Spleen (tissue), 11 donors: ENCODE measurements at regions not wholly inside any gene's neighbourhood (a gene's known extent, or its start where the extent isn't known, plus 50 kb on each side); places are given as distances from the start of the nearest gene placed in this dataset.

Experiments used
- DNase-seq: peaks from one replicate; pipeline ENCODE4 v3.0.0-alpha.2; 2020
- H3K27ac ChIP-seq, 8 donors: fragments of 200-600 bp; sonication (generic) in 7 of 8; 1 replicate in 4 of 8; 2 replicates in 4 of 8; pipeline versions ENCODE4 v1.5.0 to v1.8.0; 2016 to 2021; ENCODE audit warnings: inconsistent platforms in 4 of 8, mild to moderate bottlenecking in 4 of 8, moderate library complexity in 1 of 8
- H3K27me3 ChIP-seq, 7 donors: fragments of 200-600 bp; sonication (generic) in 6 of 7; replicated peaks in 1 of 7; 1 replicate in 4 of 7; 2 replicates in 3 of 7; pipeline versions ENCODE4 v1.5.0 to v1.8.0; 2016 to 2021; ENCODE audit warnings: inconsistent platforms in 3 of 7, mild to moderate bottlenecking in 1 of 7
- H3K36me3 ChIP-seq, 6 donors: fragments of 200-600 bp; sonication (generic) in 5 of 6; 1 replicate in 4 of 6; 2 replicates in 2 of 6; pipeline versions ENCODE4 v1.5.0 to v1.8.0; 2016 to 2021; ENCODE audit warnings: inconsistent platforms in 2 of 6
- H3K4me1 ChIP-seq, 6 donors: fragments of 200-600 bp; sonication (generic) in 5 of 6; 1 replicate in 3 of 6; 2 replicates in 3 of 6; pipeline versions ENCODE4 v1.5.0 to v1.8.0; 2016 to 2021; ENCODE audit warnings: inconsistent platforms in 3 of 6
- H3K4me3 ChIP-seq, 8 donors: fragments of 200-600 bp; sonication (generic) in 7 of 8; 1 replicate in 4 of 8; 2 replicates in 4 of 8; pipeline versions ENCODE4 v1.5.0 to v1.8.0; 2016 to 2021; ENCODE audit warnings: inconsistent platforms in 4 of 8, mild to moderate bottlenecking in 4 of 8, moderate library complexity in 2 of 8
- H3K9me3 ChIP-seq, 8 donors: fragments of 200-600 bp; sonication (generic) in 7 of 8; 1 replicate in 4 of 8; 2 replicates in 4 of 8; pipeline versions ENCODE4 v1.5.0 to v1.8.0; 2016 to 2021; ENCODE audit warnings: inconsistent platforms in 4 of 8
- CTCF ChIP-seq, 11 experiments: fragments of 200-600 bp in 7 of 11; fragments of 450-650 bp in 4 of 11; sonication (generic) in 4 of 11; IDR thresholded peaks in 8 of 11; conservative IDR thresholded peaks in 3 of 11; 1 replicate in 7 of 11; 2 replicates in 4 of 11; pipeline versions ENCODE4 v1.4.0 to v1.8.0; 2016 to 2021; ENCODE audit warnings: antibody characterized with exemption in 11 of 11, inconsistent platforms in 4 of 11, mild to moderate bottlenecking in 1 of 11
- POLR2A ChIP-seq, 3 donors: fragments of 450-650 bp; IDR thresholded peaks; one replicate each; pipeline ENCODE4 v1.5.1; 2017; ENCODE audit warnings: antibody characterized with exemption in 3 of 3, mild to moderate bottlenecking in 1 of 3
- POLR2AphosphoS5 ChIP-seq, 3 donors: sonication (generic); formaldehyde crosslinking; IDR thresholded peaks; one replicate each; pipeline ENCODE4 v1.5.1; 2017; ENCODE audit warnings: antibody characterized with exemption in 3 of 3
- WGBS, 5 donors: extraction: QIAGEN DNeasy Blood & Tissue Kit in 3 of 5; methylation state at CpG; one replicate each; pipeline versions ENCODE4 v1.1.5 to v1.1.7; 2013 to 2018; 5-methylcytosine and 5-hydroxymethylcytosine counted together
- intact Hi-C: fragments of 100-400 bp; cut with DNase I; formaldehyde crosslinking; loops from one replicate; pipeline ENCODE4 v1.15.0; 2023; ENCODE audit warnings: low total_unique reads
- donor health status: healthy with polysubstance abuse.
- donor health status: DM: no; HTN: no; CAD: no; lungs with moderate emphysema.
- donor health status: DM: no; HTN: no; CAD: no.
- donor health status: Bipolar disorder and iron deficiency.
- donor health status: healthy.
- donor health status: DM: no; HTN: no; CAD: no.
- donor health status: DM: yes; HTN: yes; CAD: no.

DNA sequence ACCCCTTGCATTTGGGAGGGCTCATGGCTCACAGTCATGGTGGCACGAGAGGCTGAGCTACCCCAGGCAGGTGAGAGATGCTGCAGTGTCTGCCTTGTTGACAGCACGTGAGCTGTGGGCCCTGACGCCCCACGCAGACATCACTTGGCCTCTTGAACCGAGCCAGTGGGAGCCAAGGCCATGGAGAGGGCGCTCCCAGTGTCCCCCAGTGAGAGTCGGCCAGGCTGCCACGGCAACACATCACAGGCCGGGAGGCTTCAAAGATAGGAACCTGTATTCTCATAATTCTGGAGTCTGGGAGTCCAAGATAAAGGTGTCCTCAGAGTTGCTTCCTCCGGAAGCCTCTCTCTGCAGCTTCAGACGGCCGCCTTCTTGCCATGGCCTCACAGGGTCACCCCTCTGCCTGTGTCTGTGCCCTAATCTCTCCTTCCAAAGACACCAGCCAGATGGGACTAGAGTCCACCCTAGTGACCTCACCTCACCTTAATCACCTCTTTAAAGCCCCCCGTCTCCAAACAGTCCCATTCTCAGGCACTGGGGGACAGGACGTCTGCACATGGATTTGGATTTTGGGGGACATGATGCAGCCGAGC is 119.6 kb downstream of the KLF6 start:
- 78 to 89% (median 83%) methylated on average over 11 to 15 of the region's 15 CpGs for WGBS, 5 donors
- peak overlapping the region in 1 of 8 donors; percentile 92 for H3K27ac ChIP-seq
- H3K9me3 ChIP-seq, result peaks cover 0 to 5% (median 0%) of the 10 kb centered on the region in 8 donors
- no peaks in the 10 kb centered on the region for H3K27me3 ChIP-seq
- H3K4me1 ChIP-seq, result peaks cover 0 to 43% (median 23%) of the 10 kb centered on the region in 6 donors
- no peak for DNase-seq
- intact Hi-C loops, result no loop called here
- no peak for TF ChIP-seq POLR2A (IDR thresholded peaks at IDR 0.05)
- TF ChIP-seq CTCF (IDR thresholded peaks at IDR 0.05 in 8 of 11, conservative IDR thresholded peaks at IDR 0.05 in 3 of 11), result no peak
- TF ChIP-seq POLR2AphosphoS5 (IDR thresholded peaks at IDR 0.05), result no peak
- H3K36me3 ChIP-seq, result no peaks in the 10 kb centered on the region
- no peak overlapping the region for H3K4me3 ChIP-seq

- H3K9me3 ChIP-seq, result peaks cover 0 to 5% (median 0%) of the 10 kb centered on the region in 8 donors
- intact Hi-C loops, result no loop called here
- no peaks in the 10 kb centered on the region for H3K27me3 ChIP-seq
- H3K4me1 ChIP-seq, result peaks cover 0 to 21% (median 14%) of the 10 kb centered on the region in 6 donors
- TF ChIP-seq POLR2AphosphoS5 (IDR thresholded peaks at IDR 0.05) (no peak), CTCF (IDR thresholded peaks at IDR 0.05 in 8 of 11, conservative IDR thresholded peaks at IDR 0.05 in 3 of 11) (no peak), POLR2A (IDR thresholded peaks at IDR 0.05) (no peak)
- no peak overlapping the region for H3K4me3 ChIP-seq
- no peak overlapping the region for H3K27ac ChIP-seq
- DNase-seq, result no peak
- no peaks in the 10 kb centered on the region for H3K36me3 ChIP-seq
- 91 to 100% (median 96%) methylated on average over 2 of the region's 2 CpGs for WGBS, 5 donors
Measured at GRCh38 chr10:3662775-3663174, 122.2 kb downstream of the KLF6 start.

DNA sequence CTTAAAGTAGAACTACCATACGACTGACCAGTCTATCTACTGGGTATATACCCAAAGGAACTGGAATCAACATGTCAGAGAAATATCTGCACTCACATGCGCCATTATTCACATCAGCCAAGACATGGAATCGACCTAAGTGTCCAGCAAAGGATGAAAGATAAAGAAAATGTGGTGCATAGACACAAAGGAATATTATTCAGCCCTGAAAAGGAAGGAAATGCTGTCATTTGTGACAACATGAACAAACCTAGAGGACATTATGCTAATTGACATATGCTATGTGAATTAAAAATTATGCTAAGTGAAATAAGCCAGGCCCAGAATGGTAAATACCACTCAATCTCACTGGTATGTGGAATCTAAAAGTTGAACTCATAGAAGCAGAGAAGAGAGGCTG is 123.7 kb downstream of the KLF6 start:
- WGBS, 5 donors, result 90 to 97% (median 94%) methylated on average over 3 of the region's 3 CpGs
- TF ChIP-seq POLR2AphosphoS5 (IDR thresholded peaks at IDR 0.05) (no peak), CTCF (IDR thresholded peaks at IDR 0.05 in 8 of 11, conservative IDR thresholded peaks at IDR 0.05 in 3 of 11) (no peak), POLR2A (IDR thresholded peaks at IDR 0.05) (no peak)
- no peak for DNase-seq
- no peaks in the 10 kb centered on the region for H3K36me3 ChIP-seq
- H3K9me3 ChIP-seq, result peaks cover 0 to 5% (median 0%) of the 10 kb centered on the region in 8 donors
- no peak overlapping the region for H3K27ac ChIP-seq
- no peaks in the 10 kb centered on the region for H3K27me3 ChIP-seq
- intact Hi-C loops, result no loop called here
- no peak overlapping the region for H3K4me3 ChIP-seq
- H3K4me1 ChIP-seq, result peaks cover 0 to 6% (median 2%) of the 10 kb centered on the region in 6 donors

GRCh38 chr10:3660753-3661152 is 124.3 kb downstream of the KLF6 start:
- Histone ChIP-seq H3K9me3 (peaks cover 0 to 5% (median 0%) of the 10 kb centered on the region in 8 donors), H3K36me3 (no peaks in the 10 kb centered on the region), H3K4me1 (peaks cover 0 to 3% (median 0%) of the 10 kb centered on the region in 6 donors), H3K27ac (no peak overlapping the region), H3K4me3 (no peak overlapping the region), H3K27me3 (no peaks in the 10 kb centered on the region)
- 68 to 96% (median 80%) methylated on average over 6 to 7 of the region's 7 CpGs for WGBS, 5 donors
- TF ChIP-seq CTCF (IDR thresholded peaks at IDR 0.05 in 8 of 11, conservative IDR thresholded peaks at IDR 0.05 in 3 of 11) (no peak), POLR2A (IDR thresholded peaks at IDR 0.05) (no peak), POLR2AphosphoS5 (IDR thresholded peaks at IDR 0.05) (no peak)
- intact Hi-C loops, result no loop called here
- DNase-seq, result no peak
